HG02852 (cell line): ENCODE measurements at regions not wholly inside any gene's neighbourhood (a gene's known extent, or its start where the extent isn't known, plus 50 kb on each side); places are given as distances from the start of the nearest gene placed in this dataset.

Experiments used
- ATAC-seq: cut with Tn5 transposase; IDR thresholded peaks from one replicate; pipeline ENCODE4 v1.9.1; 2021; ENCODE audit warnings: mild to moderate bottlenecking, moderate library complexity; ENCODE audit not compliant: unreplicated experiment

GRCh38 chr6:41470331-41471063 is 75.7 kb upstream of the FOXP4 start:
- ATAC-seq, result no peak

DNA sequence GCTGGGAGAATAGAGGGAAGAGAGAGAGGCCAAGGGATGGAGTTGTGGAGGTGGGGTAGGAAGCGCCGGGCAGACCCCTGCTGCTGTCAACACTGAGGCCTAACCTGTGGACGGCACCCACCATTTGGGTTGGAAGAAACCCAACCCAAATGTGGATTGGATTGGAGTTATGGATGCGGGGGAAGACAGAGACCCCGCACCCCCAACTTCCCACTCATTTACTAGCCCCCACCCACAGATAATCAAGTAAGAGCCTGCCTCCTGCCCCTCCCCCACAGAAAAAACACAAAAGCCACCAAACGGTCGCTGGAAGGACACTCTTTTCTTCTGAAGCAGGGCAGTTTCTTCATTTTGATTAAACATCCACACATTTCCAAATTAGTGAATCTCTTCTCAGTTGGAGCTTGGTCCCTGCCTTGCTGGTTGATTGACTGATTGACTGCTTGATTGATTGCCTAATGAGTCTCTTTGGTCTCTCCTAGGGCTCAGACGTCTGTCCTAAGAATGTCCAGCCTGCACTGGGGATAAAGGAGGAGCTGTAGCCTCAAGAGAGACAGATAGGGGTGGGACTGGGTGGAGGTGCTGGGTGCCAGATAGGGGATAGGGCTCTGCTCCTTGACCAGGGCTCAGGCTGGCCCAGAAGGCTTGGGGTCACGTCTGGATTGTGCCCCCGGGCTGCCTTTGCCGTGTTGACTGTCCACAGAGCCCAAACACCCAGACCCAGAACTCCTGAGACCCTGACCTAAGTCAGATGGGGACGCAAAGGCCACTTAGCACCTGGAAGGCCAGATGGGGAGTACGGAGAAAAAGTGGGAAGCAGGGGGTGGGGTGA is 74.9 kb upstream of the FOXP4 start:
- ATAC-seq, result no peak

- ATAC-seq, result no peak
These were observed 71.8 kb upstream of the FOXP4 start for GRCh38 chr6:41474213-41474933.

DNA sequence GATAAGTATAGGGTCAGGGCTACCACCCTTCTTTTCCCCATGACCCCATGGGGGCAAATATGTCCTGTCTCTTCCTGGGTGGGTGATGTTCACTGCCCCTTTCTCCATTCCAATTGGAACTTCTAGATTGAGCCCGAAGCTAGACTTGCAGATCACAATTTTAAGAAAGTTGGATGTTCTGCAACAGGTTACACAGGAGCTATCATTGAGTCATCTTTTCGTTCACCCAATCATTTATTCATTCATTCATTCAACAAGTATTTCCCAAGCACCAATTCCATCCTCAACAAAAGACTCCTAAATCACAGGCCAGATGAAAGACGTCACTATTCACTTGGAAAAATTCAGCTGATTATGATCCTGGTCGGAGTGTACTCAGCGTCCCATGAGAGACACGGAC is 71.0 kb upstream of the FOXP4 start:
- ATAC-seq, result no peak

GRCh38 chr6:41475737-41476357 is 70.3 kb upstream of the FOXP4 start:
- ATAC-seq, result no peak

- ATAC-seq, result no peak
These were observed 69.8 kb upstream of the FOXP4 start for GRCh38 chr6:41476401-41476800.

- ATAC-seq, result no peak
These were observed 68.6 kb upstream of the FOXP4 start for GRCh38 chr6:41477572-41477971.

DNA sequence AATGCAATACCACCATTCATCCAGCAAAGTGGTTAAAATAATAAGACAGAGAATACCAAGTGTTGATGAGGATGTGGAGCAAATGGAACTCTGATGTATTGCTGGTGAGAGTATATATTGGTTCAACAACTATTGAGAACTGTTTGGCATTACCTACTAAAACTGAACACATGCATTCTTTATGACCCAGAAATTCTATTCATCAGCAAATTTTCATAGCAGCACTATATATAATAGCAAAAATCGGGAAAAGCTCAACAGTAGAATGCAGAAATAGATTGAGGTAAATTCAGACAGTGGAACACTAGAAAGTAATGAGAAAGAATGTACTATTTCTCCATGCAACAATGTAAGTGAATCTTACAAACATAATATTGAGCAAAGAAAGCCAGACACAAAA is 62.2 kb upstream of the FOXP4 start:
- ATAC-seq, result no peak

- no peak for ATAC-seq
These were observed 58.2 kb upstream of the FOXP4 start for GRCh38 chr6:41487860-41488432.

DNA sequence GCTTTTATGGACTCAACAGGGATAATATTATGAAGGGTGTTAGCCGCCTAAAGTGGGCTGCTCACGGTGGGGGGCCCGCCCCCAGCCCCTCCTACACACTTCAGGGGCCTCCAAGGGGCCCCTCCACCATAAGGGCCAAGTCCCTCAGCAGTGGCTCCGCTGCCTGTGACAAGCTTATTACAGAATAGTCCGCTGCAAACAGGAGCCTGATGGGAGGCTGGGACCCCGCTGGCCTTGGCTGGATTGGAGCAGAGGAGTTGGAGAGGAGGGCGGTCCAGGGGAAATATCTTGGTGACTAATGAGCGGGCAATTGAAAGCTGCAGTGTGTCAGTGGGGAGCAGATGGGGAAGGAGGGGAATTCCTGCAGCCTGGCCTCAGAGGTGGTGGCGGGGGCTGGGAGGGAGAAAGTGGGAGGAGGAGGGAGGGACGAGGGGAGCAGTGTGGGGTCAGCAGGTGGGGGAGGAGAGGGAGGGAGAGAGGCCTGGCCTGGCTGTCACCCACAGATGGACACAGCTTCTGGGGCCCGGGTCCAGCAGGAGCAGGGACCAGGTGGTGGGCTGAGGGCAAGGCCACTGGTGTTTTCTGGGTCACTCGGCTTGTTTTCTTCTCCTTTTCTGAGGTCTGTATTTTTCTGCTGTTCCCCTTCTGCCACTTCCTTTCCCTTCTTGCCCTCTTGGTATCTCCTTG is 57.6 kb upstream of the FOXP4 start:
- ATAC-seq, result peak; percentile 54

GRCh38 chr6:41489120-41489851 is 56.9 kb upstream of the FOXP4 start:
- no peak for ATAC-seq

- ATAC-seq, result no peak
These were observed 53.8 kb upstream of the FOXP4 start for GRCh38 chr6:41492261-41492891.

- no peak for ATAC-seq
These were observed 51.7 kb upstream of the FOXP4 start for GRCh38 chr6:41494212-41495110.
